Glutamatergic neuron (in vitro differentiated cells): ENCODE measurements at regions not wholly inside any gene's neighbourhood (a gene's known extent, or its start where the extent isn't known, plus 50 kb on each side); places are given as distances from the start of the nearest gene placed in this dataset.

ENCODE experiments used
- DNase-seq: peaks from one replicate; pipeline ENCODE4 v3.0.0; 2022
- H3K27ac Mint-ChIP-seq: one replicate; pipeline ENCODE4 v1.8.0; 2020; ENCODE audit warnings: mild to moderate bottlenecking, mixed read lengths, inconsistent platforms; ENCODE audit not compliant: unreplicated experiment
- H3K27me3 Mint-ChIP-seq: one replicate; pipeline ENCODE4 v1.8.0; 2020; ENCODE audit warnings: mild to moderate bottlenecking, moderate library complexity, mixed read lengths, inconsistent platforms; ENCODE audit not compliant: unreplicated experiment
- H3K36me3 Mint-ChIP-seq: one replicate; pipeline ENCODE4 v1.8.0; 2020; ENCODE audit warnings: mild to moderate bottlenecking, mixed read lengths, inconsistent platforms; ENCODE audit not compliant: unreplicated experiment
- H3K4me1 Mint-ChIP-seq: one replicate; pipeline ENCODE4 v1.8.0; 2020; ENCODE audit warnings: mild to moderate bottlenecking, low read depth, mixed read lengths, inconsistent platforms; ENCODE audit not compliant: unreplicated experiment
- H3K4me3 Mint-ChIP-seq: one replicate; pipeline ENCODE4 v1.8.0; 2020; ENCODE audit warnings: mild to moderate bottlenecking, mixed read lengths, inconsistent platforms; ENCODE audit not compliant: unreplicated experiment
- H3K9me3 Mint-ChIP-seq: one replicate; pipeline ENCODE4 v1.8.0; 2020; ENCODE audit warnings: mild to moderate bottlenecking, moderate library complexity, mixed read lengths, inconsistent platforms; ENCODE audit not compliant: unreplicated experiment
- TF ChIP-seq, protein P1 (sequence below): fragments of 200-600 bp; sonication (generic); IDR thresholded peaks from one replicate; pipeline ENCODE4 v1.5.0; 2021; ENCODE audit not compliant: partially characterized antibody, unreplicated experiment

- Mint-ChIP-seq H3K36me3 (peaks cover 4% of the 10 kb centered on the region), H3K27ac (no peak overlapping the region), H3K9me3 (peaks cover 3% of the 10 kb centered on the region), H3K4me1 (peaks cover 12% of the 10 kb centered on the region), H3K4me3 (no peak overlapping the region), H3K27me3 (peaks cover 7% of the 10 kb centered on the region)
- DNase-seq = no peak
- TF ChIP-seq, protein P1, sequence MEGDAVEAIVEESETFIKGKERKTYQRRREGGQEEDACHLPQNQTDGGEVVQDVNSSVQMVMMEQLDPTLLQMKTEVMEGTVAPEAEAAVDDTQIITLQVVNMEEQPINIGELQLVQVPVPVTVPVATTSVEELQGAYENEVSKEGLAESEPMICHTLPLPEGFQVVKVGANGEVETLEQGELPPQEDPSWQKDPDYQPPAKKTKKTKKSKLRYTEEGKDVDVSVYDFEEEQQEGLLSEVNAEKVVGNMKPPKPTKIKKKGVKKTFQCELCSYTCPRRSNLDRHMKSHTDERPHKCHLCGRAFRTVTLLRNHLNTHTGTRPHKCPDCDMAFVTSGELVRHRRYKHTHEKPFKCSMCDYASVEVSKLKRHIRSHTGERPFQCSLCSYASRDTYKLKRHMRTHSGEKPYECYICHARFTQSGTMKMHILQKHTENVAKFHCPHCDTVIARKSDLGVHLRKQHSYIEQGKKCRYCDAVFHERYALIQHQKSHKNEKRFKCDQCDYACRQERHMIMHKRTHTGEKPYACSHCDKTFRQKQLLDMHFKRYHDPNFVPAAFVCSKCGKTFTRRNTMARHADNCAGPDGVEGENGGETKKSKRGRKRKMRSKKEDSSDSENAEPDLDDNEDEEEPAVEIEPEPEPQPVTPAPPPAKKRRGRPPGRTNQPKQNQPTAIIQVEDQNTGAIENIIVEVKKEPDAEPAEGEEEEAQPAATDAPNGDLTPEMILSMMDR = no peak
Observed at GRCh38 chr7:36040679-36041078, 112.4 kb upstream of the EEPD1 start.

GRCh38 chr7:36044101-36044892 lies 108.8 kb upstream of the EEPD1 start:
- TF ChIP-seq, protein P1 = no peak
- peaks cover 3% of the 10 kb centered on the region for H3K27me3 Mint-ChIP-seq
- DNase-seq = no peak
- peaks cover 35% of the 10 kb centered on the region for H3K4me1 Mint-ChIP-seq
- peaks cover 5% of the 10 kb centered on the region for H3K9me3 Mint-ChIP-seq
- no peak overlapping the region for H3K27ac Mint-ChIP-seq
- H3K4me3 Mint-ChIP-seq = no peak overlapping the region
- H3K36me3 Mint-ChIP-seq = peaks cover 2% of the 10 kb centered on the region

DNA sequence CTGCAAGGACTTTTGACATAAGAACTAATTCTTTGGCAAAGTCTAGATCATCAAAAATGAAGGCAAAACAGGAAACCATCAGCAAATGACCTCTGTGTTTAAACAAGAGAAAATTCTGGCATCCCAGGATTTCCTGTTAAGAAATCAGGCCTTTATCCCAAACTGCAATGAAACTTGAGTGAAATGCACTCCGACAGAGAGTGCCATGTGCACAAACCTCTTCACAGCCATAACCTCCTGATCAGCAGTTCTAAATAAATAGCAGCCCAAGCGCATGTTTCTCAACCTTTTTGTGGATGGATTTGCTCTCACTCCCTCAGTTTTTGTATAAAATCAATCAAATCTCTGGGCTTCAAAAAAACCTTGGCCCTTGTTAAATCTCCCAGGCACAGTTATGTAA lies 107.7 kb upstream of the EEPD1 start:
- H3K27me3 Mint-ChIP-seq = peaks cover 3% of the 10 kb centered on the region
- H3K27ac Mint-ChIP-seq = peak overlapping the region; percentile 74
- peak overlapping the region; percentile 2 for H3K4me3 Mint-ChIP-seq
- no peaks in the 10 kb centered on the region for H3K36me3 Mint-ChIP-seq
- TF ChIP-seq, protein P1 = no peak
- H3K4me1 Mint-ChIP-seq = peaks cover 45% of the 10 kb centered on the region
- peaks cover 8% of the 10 kb centered on the region for H3K9me3 Mint-ChIP-seq
- DNase-seq = no peak

DNA sequence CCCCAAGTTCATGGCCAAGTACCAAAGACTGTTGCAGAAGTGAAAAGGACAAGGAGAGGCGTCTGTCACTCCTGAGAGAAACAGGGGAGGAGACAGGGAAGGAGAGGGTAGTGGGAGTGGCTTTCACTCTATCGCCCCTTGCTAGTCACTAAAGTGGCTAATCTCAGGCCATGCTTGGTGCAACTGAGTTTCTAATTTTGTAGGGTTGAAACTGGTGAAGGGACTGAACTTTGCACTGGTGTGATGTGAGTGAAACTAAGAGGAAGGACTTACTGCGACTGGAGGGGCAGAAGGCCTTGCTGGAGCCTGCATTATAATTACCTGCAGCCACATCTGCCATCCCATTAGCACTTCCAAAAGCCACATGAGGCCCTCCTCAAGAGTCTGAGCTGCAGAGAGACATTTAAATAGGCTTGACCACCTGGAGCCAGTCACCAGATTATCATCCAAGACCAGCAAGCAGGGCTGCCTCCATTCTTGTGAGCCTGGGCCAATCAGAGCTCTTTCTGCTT lies 107.2 kb upstream of the EEPD1 start:
- Mint-ChIP-seq H3K27me3 (peaks cover 3% of the 10 kb centered on the region), H3K27ac (peak overlapping the region; percentile 74), H3K36me3 (no peaks in the 10 kb centered on the region), H3K9me3 (peaks cover 8% of the 10 kb centered on the region), H3K4me1 (peaks cover 48% of the 10 kb centered on the region), H3K4me3 (peak overlapping the region; percentile 14)
- TF ChIP-seq, protein P1 = no peak
- peak; percentile 42 for DNase-seq

DNA sequence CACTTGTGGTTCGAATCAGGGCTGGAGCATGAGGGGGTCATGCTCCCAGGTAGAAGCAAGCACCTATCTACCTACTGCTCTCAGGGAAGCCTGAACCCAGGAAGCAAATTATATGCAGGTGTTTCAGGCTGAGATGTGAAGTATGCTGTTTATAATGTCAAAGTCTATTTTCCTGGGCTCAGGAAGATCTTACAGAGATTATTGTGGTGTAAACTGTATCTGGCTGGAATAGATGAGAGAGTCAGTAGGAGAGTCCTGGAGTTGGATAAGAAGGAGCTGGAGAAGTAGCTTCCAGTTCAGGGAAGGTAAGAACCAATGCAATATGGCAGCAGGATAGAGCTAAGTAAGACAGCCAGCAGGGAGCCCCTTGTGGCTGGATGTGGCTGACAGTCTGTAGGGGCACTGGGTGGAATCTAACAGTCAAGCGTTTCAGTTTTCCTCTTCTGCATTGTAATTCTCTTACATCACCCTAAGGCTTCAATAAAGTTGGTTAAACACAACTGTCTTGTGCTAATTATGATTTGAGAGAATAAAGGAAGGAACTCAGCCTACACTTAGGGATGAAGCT lies 105.9 kb upstream of the EEPD1 start:
- H3K27ac Mint-ChIP-seq = peak overlapping the region; percentile 6
- H3K4me1 Mint-ChIP-seq = peaks cover 58% of the 10 kb centered on the region
- TF ChIP-seq, protein P1 = peak; percentile 30
- H3K9me3 Mint-ChIP-seq = peaks cover 9% of the 10 kb centered on the region
- no peaks in the 10 kb centered on the region for H3K27me3 Mint-ChIP-seq
- H3K4me3 Mint-ChIP-seq = no peak overlapping the region
- peaks cover 4% of the 10 kb centered on the region for H3K36me3 Mint-ChIP-seq
- DNase-seq = no peak
